H1 (cell line): ENCODE measurements at regions not wholly inside any gene's neighbourhood (a gene's known extent, or its start where the extent isn't known, plus 50 kb on each side); places are given as distances from the start of the nearest gene placed in this dataset.

Source experiments
- CBX8 ChIP-seq: fragments of 300-800, 300-1000 bp; sonication (generic); IDR thresholded peaks from 2 replicates; pipeline ENCODE4 v1.7.1; 2016; ENCODE audit warnings: low read depth, low read length, borderline replicate concordance
- CEBPB ChIP-seq: IDR thresholded peaks from 2 replicates; pipeline ENCODE4 v1.6.1; 2012; ENCODE audit warnings: low read depth, low read length
- CTBP2 ChIP-seq: IDR thresholded peaks from 2 replicates; pipeline ENCODE4 v1.7.0; 2011; ENCODE audit warnings: borderline replicate concordance, mild to moderate bottlenecking, moderate library complexity, mixed read lengths, low read length; ENCODE audit not compliant: insufficient read depth, insufficient read length
- SIRT6 ChIP-seq: IDR thresholded peaks from one replicate; pipeline ENCODE4 v1.7.1; 2012; ENCODE audit warnings: low read length, inconsistent platforms
- TBP ChIP-seq: IDR thresholded peaks from 2 replicates; pipeline ENCODE4 v1.6.1; 2011; ENCODE audit warnings: low read depth, low read length, improper control_type of control experiment

DNA sequence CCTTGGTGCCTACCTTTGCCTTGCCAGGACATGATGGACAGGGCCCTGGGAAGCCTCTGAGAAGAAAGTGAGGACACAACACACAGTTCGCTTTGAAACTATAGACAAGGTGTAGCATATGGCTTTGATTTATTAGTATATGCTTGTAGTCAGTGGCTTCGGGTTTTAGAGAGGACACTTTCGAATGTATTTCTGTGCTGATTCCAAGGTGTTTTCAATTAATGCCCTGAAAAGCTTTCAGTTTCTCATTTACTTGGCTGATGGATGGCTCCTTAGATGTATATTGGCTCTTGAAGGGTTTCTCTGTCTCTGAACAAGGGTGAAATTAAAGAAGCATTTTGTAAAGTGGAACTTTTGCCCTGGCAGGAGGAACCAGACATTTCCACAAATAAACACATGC lies 106.9 kb downstream of the POSTN start (continued):
- TF ChIP-seq CBX8 = no peak
- no peak for TF ChIP-seq TBP
- no peak for TF ChIP-seq CEBPB
- no peak for TF ChIP-seq SIRT6
- TF ChIP-seq CTBP2 = no peak
